D721Med (cell line): ENCODE measurements at regions not wholly inside any gene's neighbourhood (a gene's known extent, or its start where the extent isn't known, plus 50 kb on each side); places are given as distances from the start of the nearest gene placed in this dataset.

Source experiments
- DNase-seq: peaks from one replicate; pipeline ENCODE4 v3.0.0; 2011; ENCODE audit warnings: low spot score; ENCODE audit not compliant: insufficient read length
- FAIRE-seq: peaks from 2 replicates; lab custom pipeline; 2011; peaks lifted over from hg19 to GRCh38; lab: Jason Lieb, UNC
- TF ChIP-seq, protein P1 (sequence below): IDR thresholded peaks from 2 replicates; pipeline ENCODE4 v1.5.1; 2012; ENCODE audit warnings: mild to moderate bottlenecking, control low read depth; ENCODE audit not compliant: insufficient read depth; ENCODE audit errors: missing control alignments

DNA sequence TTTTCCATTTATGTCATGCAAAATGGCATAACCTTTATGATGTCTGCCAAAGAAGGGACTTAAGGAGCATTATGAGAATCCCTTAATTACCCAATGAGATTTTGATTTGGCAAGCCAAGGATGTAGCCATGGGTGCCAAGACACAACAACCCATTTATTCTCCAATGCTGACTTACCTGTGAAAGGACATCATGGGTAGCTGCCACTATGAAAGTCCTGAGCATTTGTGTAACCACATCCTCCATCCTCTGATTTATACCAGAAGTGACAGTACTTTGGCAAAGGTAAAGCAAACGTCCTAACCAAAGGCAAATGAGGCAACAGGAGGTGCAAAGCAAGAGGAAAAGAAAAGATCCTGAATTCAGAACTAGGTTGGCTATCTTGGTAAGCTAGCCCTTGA is 87.3 kb upstream of the EMCN start:
- FAIRE-seq (no peak), DNase-seq (no peak)
- TF ChIP-seq, protein P1, sequence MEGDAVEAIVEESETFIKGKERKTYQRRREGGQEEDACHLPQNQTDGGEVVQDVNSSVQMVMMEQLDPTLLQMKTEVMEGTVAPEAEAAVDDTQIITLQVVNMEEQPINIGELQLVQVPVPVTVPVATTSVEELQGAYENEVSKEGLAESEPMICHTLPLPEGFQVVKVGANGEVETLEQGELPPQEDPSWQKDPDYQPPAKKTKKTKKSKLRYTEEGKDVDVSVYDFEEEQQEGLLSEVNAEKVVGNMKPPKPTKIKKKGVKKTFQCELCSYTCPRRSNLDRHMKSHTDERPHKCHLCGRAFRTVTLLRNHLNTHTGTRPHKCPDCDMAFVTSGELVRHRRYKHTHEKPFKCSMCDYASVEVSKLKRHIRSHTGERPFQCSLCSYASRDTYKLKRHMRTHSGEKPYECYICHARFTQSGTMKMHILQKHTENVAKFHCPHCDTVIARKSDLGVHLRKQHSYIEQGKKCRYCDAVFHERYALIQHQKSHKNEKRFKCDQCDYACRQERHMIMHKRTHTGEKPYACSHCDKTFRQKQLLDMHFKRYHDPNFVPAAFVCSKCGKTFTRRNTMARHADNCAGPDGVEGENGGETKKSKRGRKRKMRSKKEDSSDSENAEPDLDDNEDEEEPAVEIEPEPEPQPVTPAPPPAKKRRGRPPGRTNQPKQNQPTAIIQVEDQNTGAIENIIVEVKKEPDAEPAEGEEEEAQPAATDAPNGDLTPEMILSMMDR = no peak

DNA sequence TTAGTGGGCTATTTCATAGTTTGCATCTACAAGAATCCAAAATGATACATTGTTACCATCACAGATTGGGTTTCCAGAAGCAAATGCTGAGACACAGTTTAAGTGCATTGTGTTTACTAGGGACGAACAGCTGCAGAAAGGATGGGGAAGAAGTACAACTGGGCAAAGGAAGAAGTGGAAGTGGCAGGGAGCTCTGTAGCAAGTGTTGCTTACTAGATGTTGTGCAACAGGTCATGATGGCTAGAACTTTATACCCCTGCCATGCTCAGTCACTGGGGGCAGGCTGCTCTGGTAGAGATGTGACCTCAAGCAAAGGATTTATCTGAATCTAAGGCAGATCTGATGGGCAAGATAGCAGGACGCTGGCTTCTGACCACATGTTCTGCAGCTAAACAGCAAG is 76.1 kb upstream of the EMCN start:
- DNase-seq = no peak
- TF ChIP-seq, protein P1 = no peak
- FAIRE-seq = no peak

DNA sequence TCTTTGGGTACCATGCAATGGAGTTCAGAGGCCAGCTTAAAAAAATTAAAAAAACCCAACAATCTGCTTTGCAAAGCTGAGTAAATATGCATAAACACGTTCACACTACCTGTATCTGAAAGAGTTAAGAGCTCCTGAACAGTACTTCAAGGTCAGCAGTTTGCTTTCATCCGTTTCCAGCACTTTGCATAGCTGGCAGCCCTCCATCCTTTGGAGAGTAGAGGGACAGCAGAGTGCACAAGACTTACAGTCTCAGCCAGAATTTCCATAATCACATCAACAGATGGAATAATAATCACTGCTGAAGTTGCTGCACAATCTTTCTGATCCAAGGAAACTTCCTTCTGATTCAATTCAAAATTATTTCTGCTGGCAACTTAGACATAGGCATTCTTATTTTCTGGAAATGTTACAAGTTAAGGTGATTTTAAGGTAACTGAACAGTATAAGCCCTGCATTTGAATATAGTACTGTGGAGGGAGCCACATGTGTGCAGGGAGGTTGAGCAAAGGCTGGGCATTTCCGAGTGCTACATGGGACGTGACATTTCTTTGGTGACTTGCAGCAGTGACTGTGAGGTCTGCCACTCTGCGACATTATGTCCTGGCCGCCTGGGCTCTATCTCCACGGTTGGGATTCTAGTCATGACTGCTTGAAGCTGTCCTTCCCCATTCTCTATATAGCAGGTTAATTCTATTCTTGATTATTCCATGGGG is 73.5 kb upstream of the EMCN start:
- TF ChIP-seq, protein P1 = no peak
- DNase-seq (no peak), FAIRE-seq (no peak)

DNA sequence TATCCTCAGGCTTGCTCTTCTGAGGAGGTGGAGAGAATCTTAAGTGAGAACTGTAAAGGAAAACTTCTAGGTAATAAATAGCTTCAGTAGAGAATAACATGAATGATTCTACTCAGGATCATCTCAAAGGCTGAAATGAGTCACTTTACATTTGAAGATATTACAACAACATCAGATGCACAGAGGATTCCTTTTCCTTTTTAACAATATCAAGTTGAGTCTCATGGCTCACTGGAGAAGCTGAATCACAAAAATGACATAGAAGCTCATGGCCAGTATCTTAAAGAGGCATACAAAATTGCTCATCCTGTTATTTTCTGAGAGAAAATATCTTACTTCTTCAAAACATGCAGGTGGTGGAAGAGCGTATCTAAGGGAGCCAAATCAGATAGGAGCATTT is 72.5 kb upstream of the EMCN start:
- DNase-seq (no peak), FAIRE-seq (no peak)
- TF ChIP-seq, protein P1 = no peak

DNA sequence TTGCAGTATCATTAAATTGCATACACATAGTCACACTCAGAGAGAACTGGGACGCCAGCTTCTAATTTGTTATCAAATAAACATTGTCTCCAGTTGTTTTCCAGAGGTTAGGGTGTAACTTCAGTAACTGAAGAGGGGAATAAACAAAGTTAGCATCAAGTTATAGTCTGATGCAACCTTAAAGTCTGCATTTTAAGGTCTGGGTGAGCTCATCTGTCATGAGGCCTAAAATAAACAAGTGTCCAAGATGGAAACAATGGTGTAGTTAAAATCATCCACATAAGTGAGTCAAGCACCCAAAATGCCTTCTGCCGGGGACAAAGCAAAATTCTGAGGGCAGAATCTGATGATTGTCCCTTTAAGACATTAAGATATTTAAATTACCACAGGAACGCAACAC is 70.3 kb upstream of the EMCN start:
- FAIRE-seq (no peak), DNase-seq (no peak)
- TF ChIP-seq, protein P1 = no peak

DNA sequence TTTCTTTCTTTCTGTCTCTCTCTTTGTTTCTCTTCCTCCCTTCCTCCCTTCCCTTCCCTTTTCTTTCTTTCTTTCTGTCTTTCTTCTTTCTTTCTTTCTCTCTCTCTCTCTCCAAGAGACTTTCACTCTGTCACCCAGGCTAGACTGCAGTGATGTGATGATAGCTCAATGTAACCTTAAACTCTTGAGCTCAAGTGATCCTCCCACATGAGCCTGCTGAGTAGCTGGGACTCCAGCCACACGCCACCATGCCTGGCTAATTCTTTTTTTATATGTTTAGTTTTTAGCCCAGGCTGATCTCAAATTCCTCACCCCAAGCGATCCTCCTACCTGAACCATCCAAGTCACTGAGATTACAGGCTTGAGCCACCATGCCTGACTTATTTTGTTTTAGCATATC is 64.3 kb upstream of the EMCN start:
- FAIRE-seq (no peak), DNase-seq (no peak)
- TF ChIP-seq, protein P1 = no peak

DNA sequence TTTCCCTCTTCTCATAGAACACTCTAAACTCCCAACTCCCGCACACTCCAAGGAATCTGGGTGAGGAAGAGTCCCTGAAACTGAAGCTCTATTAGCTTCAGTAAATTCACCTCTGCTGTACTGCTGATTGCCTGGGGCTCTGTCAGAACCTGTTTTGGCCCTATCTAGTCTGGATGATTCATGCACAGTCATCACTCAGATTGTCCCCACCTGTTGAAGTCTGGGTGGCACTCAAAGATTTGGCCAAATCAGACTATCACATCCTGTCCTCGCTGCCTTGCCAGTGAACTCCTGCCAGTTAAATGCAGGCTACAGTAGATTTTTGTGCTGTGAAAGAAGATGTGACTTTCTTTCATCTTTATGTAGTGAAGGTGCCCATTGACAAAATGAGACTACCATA is 63.5 kb upstream of the EMCN start:
- FAIRE-seq (no peak), DNase-seq (no peak)
- TF ChIP-seq, protein P1 = no peak
